ENCODE measurements at regions not wholly inside any gene's neighbourhood (a gene's known extent, or its start where the extent isn't known, plus 50 kb on each side); places are given as distances from the start of the nearest gene placed in this dataset.

- no peak overlapping the region for H3K27ac ChIP-seq (ENCODE audit: low read depth, low read length)
- no peaks in the 10 kb centered on the region for H4K20me1 ChIP-seq (ENCODE audit: low read depth, low read length)
- H3K79me2 ChIP-seq (ENCODE audit: insufficient read depth, low read length): no peaks in the 10 kb centered on the region
- H3K9me3 ChIP-seq (ENCODE audit: insufficient read depth, low read length): no peaks in the 10 kb centered on the region
- H3F3A ChIP-seq (ENCODE audit: insufficient read depth): no peaks in the 10 kb centered on the region
- H3K4me3 ChIP-seq (ENCODE audit: insufficient read depth, low read length, poor library complexity, severe bottlenecking): no peak overlapping the region
- H3K9me2 ChIP-seq (replicated peaks; ENCODE audit: insufficient read depth, low read length): no peaks in the 10 kb centered on the region
- no peaks in the 10 kb centered on the region for H3K36me3 ChIP-seq (ENCODE audit: low read length)
- no peak overlapping the region for H2AFZ ChIP-seq (ENCODE audit: low read depth, low read length, severe bottlenecking)
- TF ChIP-seq CTCF (IDR thresholded peaks at IDR 0.05; ENCODE audit: insufficient read depth, low read length, poor library complexity, severe bottlenecking): no peak
- TF ChIP-seq EZH2phosphoT487 (conservative IDR thresholded peaks at IDR 0.05; ENCODE audit: low read length): no peak
- no peaks in the 10 kb centered on the region for H3K27me3 ChIP-seq (ENCODE audit: low read length)
- H3K9ac ChIP-seq (ENCODE audit: low read length): no peak overlapping the region
- H3K4me2 ChIP-seq (ENCODE audit: low read depth, low read length, poor library complexity, severe bottlenecking): no peak overlapping the region
Observed at GRCh38 chr2:118738106-118738505, 109.3 kb downstream of the EN1 start.

GRCh38 chr2:118737684-118738083 lies 109.8 kb downstream of the EN1 start:
- Histone ChIP-seq H3K36me3 (ENCODE audit: low read length) (no peaks in the 10 kb centered on the region), H3K79me2 (ENCODE audit: insufficient read depth, low read length) (no peaks in the 10 kb centered on the region), H3K4me2 (ENCODE audit: low read depth, low read length, poor library complexity, severe bottlenecking) (no peak overlapping the region), H3K9ac (ENCODE audit: low read length) (no peak overlapping the region), H3K27ac (ENCODE audit: low read depth, low read length) (no peak overlapping the region), H3F3A (ENCODE audit: insufficient read depth) (no peaks in the 10 kb centered on the region), H3K27me3 (ENCODE audit: low read length) (no peaks in the 10 kb centered on the region), H3K9me3 (ENCODE audit: insufficient read depth, low read length) (no peaks in the 10 kb centered on the region), H4K20me1 (ENCODE audit: low read depth, low read length) (no peaks in the 10 kb centered on the region), H3K9me2 (replicated peaks; ENCODE audit: insufficient read depth, low read length) (no peaks in the 10 kb centered on the region), H3K4me3 (ENCODE audit: insufficient read depth, low read length, poor library complexity, severe bottlenecking) (no peak overlapping the region), H2AFZ (ENCODE audit: low read depth, low read length, severe bottlenecking) (no peak overlapping the region)
- no peak for TF ChIP-seq EZH2phosphoT487 (conservative IDR thresholded peaks at IDR 0.05; ENCODE audit: low read length)
- no peak for TF ChIP-seq CTCF (IDR thresholded peaks at IDR 0.05; ENCODE audit: insufficient read depth, low read length, poor library complexity, severe bottlenecking)

GRCh38 chr2:118732432-118732831 lies 115.0 kb downstream of the EN1 start:
- Histone ChIP-seq H3F3A (ENCODE audit: insufficient read depth) (no peaks in the 10 kb centered on the region), H3K79me2 (ENCODE audit: insufficient read depth, low read length) (no peaks in the 10 kb centered on the region), H3K9me3 (ENCODE audit: insufficient read depth, low read length) (no peaks in the 10 kb centered on the region), H2AFZ (ENCODE audit: low read depth, low read length, severe bottlenecking) (no peak overlapping the region), H3K27ac (ENCODE audit: low read depth, low read length) (no peak overlapping the region), H3K4me2 (ENCODE audit: low read depth, low read length, poor library complexity, severe bottlenecking) (no peak overlapping the region), H4K20me1 (ENCODE audit: low read depth, low read length) (no peaks in the 10 kb centered on the region), H3K9me2 (replicated peaks; ENCODE audit: insufficient read depth, low read length) (no peaks in the 10 kb centered on the region), H3K9ac (ENCODE audit: low read length) (no peak overlapping the region), H3K4me3 (ENCODE audit: insufficient read depth, low read length, poor library complexity, severe bottlenecking) (no peak overlapping the region), H3K36me3 (ENCODE audit: low read length) (no peaks in the 10 kb centered on the region), H3K27me3 (ENCODE audit: low read length) (no peaks in the 10 kb centered on the region)
- no peak for TF ChIP-seq CTCF (IDR thresholded peaks at IDR 0.05; ENCODE audit: insufficient read depth, low read length, poor library complexity, severe bottlenecking)
- TF ChIP-seq EZH2phosphoT487 (conservative IDR thresholded peaks at IDR 0.05; ENCODE audit: low read length): no peak

Measured in SU-DHL-6 (cell line).